Thyroid gland (tissue), 4 donors: ENCODE measurements at regions not wholly inside any gene's neighbourhood (a gene's known extent, or its start where the extent isn't known, plus 50 kb on each side); places are given as distances from the start of the nearest gene placed in this dataset.

Source experiments
- DNase-seq, 2 donors: peaks; one replicate each; pipeline ENCODE4 v3.0.0-alpha.2; 2019
- H3K27ac ChIP-seq, 3 donors: fragments of 200-600 bp; sonication (generic); 1 replicate in 2 of 3; 2 replicates in 1 of 3; pipeline ENCODE4 v1.5.1; 2016 to 2019; ENCODE audit warnings: mild to moderate bottlenecking in 1 of 3, moderate library complexity in 1 of 3
- H3K27me3 ChIP-seq: fragments of 200-600 bp; sonication (generic); one replicate; pipeline ENCODE4 v1.5.1; 2019
- H3K36me3 ChIP-seq, 2 donors: fragments of 200-600 bp; sonication (generic); one replicate each; pipeline ENCODE4 v1.5.1; 2016 to 2019
- H3K4me1 ChIP-seq, 2 donors: fragments of 200-600 bp; sonication (generic); one replicate each; pipeline ENCODE4 v1.5.1; 2017 to 2019
- H3K4me3 ChIP-seq, 3 donors: fragments of 200-600 bp; sonication (generic); replicated peaks in 1 of 3; 1 replicate in 2 of 3; 2 replicates in 1 of 3; pipeline ENCODE4 v1.5.1; 2016; ENCODE audit warnings: mild to moderate bottlenecking in 1 of 3
- H3K9me3 ChIP-seq: fragments of 200-600 bp; sonication (generic); one replicate; pipeline ENCODE4 v1.5.1; 2017
- CTCF ChIP-seq, 6 experiments: fragments of 200-600 bp in 3 of 6; fragments of 450-650 bp in 3 of 6; sonication (generic) in 3 of 6; IDR thresholded peaks; one replicate each; pipeline ENCODE4 v1.5.1; 2016 to 2019; ENCODE audit warnings: antibody characterized with exemption in 6 of 6, mild to moderate bottlenecking in 2 of 6, inconsistent platforms in 1 of 6, moderate library complexity in 1 of 6
- POLR2A ChIP-seq, 2 donors: fragments of 450-650 bp; IDR thresholded peaks; one replicate each; pipeline ENCODE4 v1.6.1; 2017; ENCODE audit warnings: antibody characterized with exemption in 2 of 2, mild to moderate bottlenecking in 2 of 2, moderate library complexity in 1 of 2
- WGBS, 2 donors: methylation state at CpG; one replicate each; pipeline ENCODE4 v1.1.5; 2017; 5-methylcytosine and 5-hydroxymethylcytosine counted together
- intact Hi-C: fragments of 100-400 bp; cut with DNase I; formaldehyde crosslinking; loops from one replicate; pipeline ENCODE4 v1.15.1; 2023

GRCh38 chr7:106515321-106515720 lies 145.6 kb downstream of the CCDC71L start:
- H3K9me3 ChIP-seq: no peaks in the 10 kb centered on the region
- intact Hi-C loops: no loop called here
- TF ChIP-seq POLR2A (IDR thresholded peaks at IDR 0.05) (no peak), CTCF (IDR thresholded peaks at IDR 0.05) (no peak)
- H3K27me3 ChIP-seq: no peaks in the 10 kb centered on the region
- no peaks in the 10 kb centered on the region for H3K4me1 ChIP-seq
- 73 to 77% methylated on average over 3 of the region's 3 CpGs for WGBS, 2 donors
- no peak for DNase-seq
- H3K27ac ChIP-seq: no peak overlapping the region
- no peaks in the 10 kb centered on the region for H3K36me3 ChIP-seq
- H3K4me3 ChIP-seq: no peak overlapping the region

- Histone ChIP-seq H3K9me3 (no peaks in the 10 kb centered on the region), H3K27me3 (no peaks in the 10 kb centered on the region), H3K36me3 (no peaks in the 10 kb centered on the region), H3K4me3 (no peak overlapping the region), H3K27ac (no peak overlapping the region), H3K4me1 (no peaks in the 10 kb centered on the region)
- intact Hi-C loops: no loop called here
- TF ChIP-seq POLR2A (IDR thresholded peaks at IDR 0.05): no peak
- no peak for TF ChIP-seq CTCF (IDR thresholded peaks at IDR 0.05)
- DNase-seq: no peak
- 52 to 73% methylated on average over 3 of the region's 3 CpGs for WGBS, 2 donors
These were observed 146.1 kb downstream of the CCDC71L start for GRCh38 chr7:106514881-106515280.

- 98% methylated on average over 2 of the region's 2 CpGs for WGBS, 2 donors
- Histone ChIP-seq H3K4me1 (no peaks in the 10 kb centered on the region), H3K27me3 (no peaks in the 10 kb centered on the region), H3K9me3 (no peaks in the 10 kb centered on the region), H3K4me3 (no peak overlapping the region), H3K27ac (no peak overlapping the region), H3K36me3 (no peaks in the 10 kb centered on the region)
- DNase-seq: no peak
- intact Hi-C loops: no loop called here
- TF ChIP-seq CTCF (IDR thresholded peaks at IDR 0.05) (no peak), POLR2A (IDR thresholded peaks at IDR 0.05) (no peak)
These were observed 148.7 kb downstream of the CCDC71L start for GRCh38 chr7:106512217-106512616.

- Histone ChIP-seq H3K27ac (no peak overlapping the region), H3K9me3 (no peaks in the 10 kb centered on the region), H3K4me3 (no peak overlapping the region), H3K36me3 (no peaks in the 10 kb centered on the region), H3K27me3 (no peaks in the 10 kb centered on the region), H3K4me1 (no peaks in the 10 kb centered on the region)
- no peak for DNase-seq
- TF ChIP-seq CTCF (IDR thresholded peaks at IDR 0.05) (no peak), POLR2A (IDR thresholded peaks at IDR 0.05) (no peak)
- 80 to 92% methylated on average over 1 of the region's 1 CpG for WGBS, 2 donors
- intact Hi-C loops: no loop called here
These were observed 156.3 kb downstream of the CCDC71L start for GRCh38 chr7:106504645-106505044.

GRCh38 chr7:106504207-106504606 lies 156.8 kb downstream of the CCDC71L start:
- Histone ChIP-seq H3K4me1 (no peaks in the 10 kb centered on the region), H3K36me3 (no peaks in the 10 kb centered on the region), H3K9me3 (no peaks in the 10 kb centered on the region), H3K27me3 (no peaks in the 10 kb centered on the region), H3K27ac (no peak overlapping the region), H3K4me3 (no peak overlapping the region)
- intact Hi-C loops: no loop called here
- no peak for DNase-seq
- 83 to 87% methylated on average over 3 of the region's 3 CpGs for WGBS, 2 donors
- TF ChIP-seq POLR2A (IDR thresholded peaks at IDR 0.05): no peak
- no peak for TF ChIP-seq CTCF (IDR thresholded peaks at IDR 0.05)
